HG03521 (cell line): ENCODE measurements at regions not wholly inside any gene's neighbourhood (a gene's known extent, or its start where the extent isn't known, plus 50 kb on each side); places are given as distances from the start of the nearest gene placed in this dataset.
"Not testable (repeated sequence)": the region's sequence is repeated elsewhere in the genome, so short reads cannot be mapped to it uniquely, and the experiment has no call there.

Experiments used
- ATAC-seq: cut with Tn5 transposase; IDR thresholded peaks from one replicate; pipeline ENCODE4 v1.9.1; 2021; ENCODE audit warnings: mild to moderate bottlenecking, moderate library complexity; ENCODE audit not compliant: unreplicated experiment

DNA sequence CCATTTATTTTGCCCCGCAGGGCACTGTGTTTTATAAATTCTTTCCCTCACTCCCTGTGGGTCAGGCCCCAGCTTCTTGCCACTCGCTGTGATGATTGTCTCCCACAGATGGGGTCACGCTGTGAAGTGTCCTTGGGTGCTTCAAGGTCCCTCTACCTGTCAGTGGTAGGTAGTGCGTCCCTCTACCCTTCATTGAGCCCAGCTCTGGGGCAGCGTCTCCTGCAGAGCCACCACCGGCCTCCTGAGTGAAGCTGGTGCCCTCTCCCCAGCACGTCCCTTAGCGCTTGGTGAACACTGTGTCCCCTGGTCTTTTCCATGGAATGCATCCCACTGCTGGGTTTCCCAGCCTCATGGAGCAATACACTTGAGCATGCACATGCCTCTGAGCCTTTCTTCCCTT is 108.2 kb downstream of the NRN1 start:
- ATAC-seq = no peak

GRCh38 chr6:5898102-5898501 is 108.6 kb downstream of the NRN1 start:
- no peak for ATAC-seq

GRCh38 chr6:5896476-5897200 is 110.1 kb downstream of the NRN1 start:
- ATAC-seq = no peak

DNA sequence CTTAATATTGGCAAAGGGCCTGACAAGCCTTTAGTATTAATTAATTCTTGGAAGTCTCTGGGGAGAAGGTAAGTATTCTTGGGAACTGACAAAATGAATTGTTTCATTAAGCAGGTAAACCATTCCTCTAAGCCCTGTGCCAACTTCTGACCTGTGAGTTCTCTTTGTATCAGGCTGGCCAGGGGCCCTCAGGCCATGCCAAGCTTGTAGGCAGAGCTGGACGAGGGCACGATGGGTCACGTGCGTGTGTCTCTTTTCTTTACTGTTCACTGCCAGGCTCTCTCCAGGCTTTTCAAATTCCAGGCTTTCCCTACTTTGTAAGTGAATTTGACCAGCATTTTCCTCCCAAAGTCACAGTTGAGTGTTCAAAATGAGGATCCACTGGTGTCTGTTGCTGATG is 112.4 kb downstream of the NRN1 start:
- no peak for ATAC-seq

DNA sequence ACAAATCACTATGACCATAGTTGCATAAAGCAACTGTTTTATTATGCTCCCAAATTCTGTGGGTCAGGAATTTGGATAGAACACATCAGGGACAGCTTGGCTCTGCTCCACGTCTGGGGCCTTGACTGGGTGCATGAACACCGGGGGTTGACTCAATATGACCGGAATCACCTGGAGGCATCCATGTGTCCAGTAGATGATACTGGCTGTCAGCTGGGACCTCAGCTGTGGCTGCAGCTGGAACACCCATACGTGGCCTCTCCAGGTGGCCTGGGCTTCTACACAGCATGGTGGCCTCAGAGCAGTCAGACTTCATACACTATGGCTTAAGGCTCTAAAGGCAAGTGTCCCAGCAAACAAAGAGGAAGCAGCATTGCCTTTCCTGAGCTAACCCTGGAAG is 113.4 kb downstream of the NRN1 start:
- ATAC-seq = no peak

GRCh38 chr6:5892669-5893068 is 114.1 kb downstream of the NRN1 start:
- ATAC-seq = no peak

- no peak for ATAC-seq
Measured at GRCh38 chr6:5878792-5879191, 127.9 kb downstream of the NRN1 start.

DNA sequence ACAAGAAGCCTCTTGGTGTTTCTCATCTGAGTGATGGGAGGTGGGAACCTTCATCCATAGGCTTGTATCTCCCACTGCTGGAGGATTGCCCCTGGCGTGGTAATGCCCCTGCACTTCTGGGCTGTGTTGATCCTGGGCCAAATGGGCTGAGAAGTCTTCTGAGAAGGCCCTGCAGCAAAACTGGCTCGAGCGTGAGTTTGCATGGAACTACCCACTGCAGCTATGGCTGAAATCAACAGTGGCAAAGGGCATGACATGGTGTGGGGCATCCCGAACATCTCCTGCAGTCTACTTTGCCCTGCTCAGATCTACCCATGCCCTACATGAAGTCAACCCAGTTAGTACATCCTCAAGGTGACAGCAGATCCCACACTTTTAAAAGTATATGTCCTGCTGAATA is 130.6 kb downstream of the NRN1 start:
- no peak for ATAC-seq

DNA sequence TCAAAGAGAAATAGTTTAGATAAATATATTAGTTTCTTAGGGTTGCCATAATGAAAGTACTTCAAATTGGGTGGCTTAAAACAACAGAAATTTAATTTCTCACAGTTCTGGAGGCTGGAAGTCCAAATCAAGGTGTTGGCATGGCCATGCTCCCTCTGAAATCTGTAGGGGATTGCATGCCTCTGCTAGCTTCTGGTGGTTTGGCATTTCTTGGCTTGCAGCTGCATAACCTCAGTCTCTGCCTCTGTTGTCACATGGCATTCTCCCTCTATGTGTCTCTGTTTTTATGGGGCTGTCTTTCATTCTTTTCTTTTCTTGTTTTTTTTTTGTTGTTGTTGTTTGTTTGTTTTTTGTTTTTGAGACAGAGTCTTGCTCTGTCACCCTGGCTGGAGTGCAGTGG is 132.7 kb downstream of the NRN1 start:
- ATAC-seq = not testable (repeated sequence)

DNA sequence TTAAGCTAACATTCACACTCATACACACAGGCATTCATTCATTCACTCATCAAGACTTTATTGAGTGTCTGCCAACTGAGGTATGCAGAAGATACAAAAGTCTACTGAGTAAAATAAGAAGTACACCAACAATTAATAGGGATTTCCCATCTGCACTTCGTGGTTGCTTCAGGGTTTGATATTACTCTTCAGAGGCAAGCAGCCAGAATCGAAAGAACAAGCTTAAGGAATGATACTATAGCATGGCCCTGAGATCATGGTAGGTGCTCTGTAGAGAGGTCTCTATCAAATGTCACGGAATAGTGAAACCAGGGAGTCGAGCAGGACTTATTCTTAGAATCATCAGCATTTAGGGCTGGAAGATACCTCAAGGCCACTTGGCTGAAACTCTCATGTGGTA is 135.4 kb downstream of the NRN1 start:
- ATAC-seq = no peak

DNA sequence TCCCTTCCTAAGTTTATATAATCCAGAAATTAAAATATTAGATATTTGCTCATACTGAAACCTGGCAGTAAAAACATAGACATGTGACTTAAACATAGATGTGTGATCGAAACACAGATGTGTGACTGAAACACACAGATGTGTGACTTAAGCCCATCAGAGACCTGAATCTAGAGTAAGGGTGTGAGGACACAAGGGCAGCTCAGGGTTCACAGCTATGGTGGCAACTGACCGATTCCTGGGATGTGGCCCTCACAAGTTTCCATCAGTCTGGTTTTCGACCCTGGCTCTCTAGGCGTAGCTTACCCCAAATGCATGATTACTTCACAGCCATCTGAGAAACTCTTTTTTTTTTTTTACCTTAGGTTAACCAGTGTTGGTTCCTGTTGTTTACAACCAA is 137.0 kb downstream of the NRN1 start:
- no peak for ATAC-seq

DNA sequence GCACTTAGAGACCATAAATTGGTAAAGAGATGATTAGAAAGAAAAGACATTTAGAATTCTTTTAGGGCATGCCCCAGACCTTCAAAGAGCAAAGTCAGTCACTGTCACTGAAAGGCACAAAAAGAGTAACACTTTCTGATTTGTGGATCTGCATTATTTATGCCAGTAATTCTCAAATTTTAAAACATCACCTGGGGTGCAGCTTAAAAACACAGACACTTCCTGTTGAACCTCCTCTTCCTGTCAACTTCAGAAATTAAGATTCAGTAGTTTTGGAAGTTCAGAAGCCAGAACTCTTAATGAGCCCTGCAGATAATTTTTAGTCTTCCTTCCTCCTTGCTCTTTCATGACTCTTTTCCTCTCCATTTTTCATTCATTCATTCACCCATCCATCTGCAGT is 137.5 kb downstream of the NRN1 start:
- ATAC-seq = no peak

- ATAC-seq = no peak
Measured at GRCh38 chr6:5866547-5867051, 140.1 kb downstream of the NRN1 start.

DNA sequence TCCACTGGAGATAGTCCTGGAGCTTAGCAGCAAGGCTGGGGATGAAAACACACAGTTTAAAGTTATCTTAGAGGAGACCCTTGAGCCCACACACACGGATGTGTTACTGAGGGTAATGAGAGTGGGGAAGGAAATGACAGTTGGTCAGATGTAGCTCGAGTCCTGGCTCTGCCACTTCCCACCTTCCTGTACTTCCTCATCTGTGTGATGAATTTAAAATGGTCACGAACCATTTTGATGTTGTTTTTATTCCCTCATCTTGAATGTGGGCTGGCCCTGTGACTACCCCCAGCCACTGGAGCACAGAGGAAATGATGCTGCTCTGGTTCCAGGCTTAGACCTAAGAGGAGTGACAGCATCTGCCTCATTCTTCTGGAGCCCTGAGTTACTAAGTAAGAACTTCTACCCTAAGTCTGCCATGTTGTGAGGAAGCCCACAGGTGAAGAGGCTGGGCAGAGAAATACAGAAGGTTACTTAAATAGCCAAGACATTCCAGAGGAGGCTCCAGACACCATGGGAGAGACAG is 141.2 kb downstream of the NRN1 start:
- no peak for ATAC-seq

DNA sequence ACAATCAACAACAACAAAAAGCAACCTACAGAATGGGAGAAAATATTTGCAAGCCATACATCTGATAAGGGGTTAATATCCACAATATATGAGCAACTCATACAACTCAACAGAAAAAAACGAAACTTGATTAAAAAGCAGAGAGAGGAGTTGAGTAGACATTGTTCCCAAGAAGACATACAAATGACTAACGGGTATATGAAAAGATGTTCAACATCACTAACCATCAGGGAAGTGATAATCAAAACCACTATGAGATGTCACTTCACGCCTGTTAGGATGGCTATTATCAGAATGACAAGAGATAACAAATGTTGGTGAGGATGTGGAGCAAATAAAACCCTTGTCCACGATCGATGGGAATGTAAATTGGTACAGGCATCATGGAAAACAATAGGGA is 145.9 kb downstream of the NRN1 start:
- no peak for ATAC-seq

DNA sequence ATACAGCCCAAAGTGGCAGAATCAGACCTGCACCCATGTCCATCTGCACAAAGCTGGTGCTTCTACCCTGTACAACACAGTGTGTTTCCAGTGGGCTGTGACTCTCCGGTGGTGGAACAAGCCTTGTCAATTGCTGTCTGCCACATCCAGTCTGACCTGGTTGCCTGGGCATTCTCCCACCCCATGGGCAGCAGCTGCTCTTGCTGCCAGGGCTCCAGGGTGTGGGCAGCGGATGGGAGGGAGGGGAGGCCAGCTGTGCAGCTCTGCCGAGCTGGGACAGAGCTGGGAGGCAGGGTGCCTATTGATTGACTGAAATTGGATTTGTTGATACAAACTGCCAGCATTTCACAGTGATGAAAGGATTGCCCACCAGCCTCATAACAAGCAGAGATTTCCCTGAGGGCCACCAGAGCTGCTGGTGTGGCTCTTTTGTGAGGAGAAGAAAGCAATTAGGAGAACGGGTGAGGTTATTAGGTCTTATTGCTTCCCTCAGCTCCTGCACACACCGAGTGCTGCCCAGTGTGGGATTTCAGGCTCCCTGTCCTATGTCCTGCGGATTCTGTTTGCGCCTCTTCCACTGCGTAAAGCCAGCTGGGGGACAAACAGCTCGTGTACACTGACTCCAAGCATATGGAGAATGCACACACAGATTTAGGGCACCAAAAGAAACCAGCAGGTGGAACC is 150.8 kb downstream of the NRN1 start:
- no peak for ATAC-seq

GRCh38 chr6:5854899-5855298 is 151.8 kb downstream of the NRN1 start:
- ATAC-seq = no peak

- peak; percentile 76 for ATAC-seq
Measured at GRCh38 chr6:5851261-5851757, 155.4 kb downstream of the NRN1 start.

- ATAC-seq = peak; percentile 16
Measured at GRCh38 chr6:5850848-5851255, 155.9 kb downstream of the NRN1 start.

- ATAC-seq = no peak
Measured at GRCh38 chr6:5846889-5847288, 159.8 kb downstream of the NRN1 start.

- no peak for ATAC-seq
Measured at GRCh38 chr6:5846335-5846734, 160.4 kb downstream of the NRN1 start.

GRCh38 chr6:5843078-5843477 is 163.6 kb downstream of the NRN1 start:
- no peak for ATAC-seq
